ENCODE measurements at regions not wholly inside any gene's neighbourhood (a gene's known extent, or its start where the extent isn't known, plus 50 kb on each side); places are given as distances from the start of the nearest gene placed in this dataset.

- ATAC-seq (ENCODE audit: insufficient read depth, low FRiP score), result no peak
Measured at GRCh38 chr4:159414305-159414704, 311.4 kb downstream of the RAPGEF2 start.

GRCh38 chr4:159416073-159416472 lies 313.2 kb downstream of the RAPGEF2 start:
- no peak overlapping the region for H3K4me3 ChIP-seq
- no peaks in the 10 kb centered on the region for H3K27me3 ChIP-seq (ENCODE audit: control insufficient read depth in 3 of 3, insufficient read depth in 3 of 3, low read length in 2 of 3)
- no peak overlapping the region for H3K27ac ChIP-seq (ENCODE audit: low read depth in 1 of 2, low read length in 1 of 2)
- ATAC-seq (ENCODE audit: insufficient read depth, low FRiP score) (no peak), DNase-seq (no peak)
- 73 to 80% methylated on average over 2 of the region's 2 CpGs for WGBS, 2 donors
- no peaks in the 10 kb centered on the region for H3K4me1 ChIP-seq (ENCODE audit: control insufficient read depth in 5 of 5, insufficient read depth in 5 of 5, low read length in 5 of 5)
- no peak for TF ChIP-seq CTCF (IDR thresholded peaks at IDR 0.05; ENCODE audit: control extremely low read depth, extremely low read depth)
- peaks cover 0 to 20% (median 2%) of the 10 kb centered on the region in 4 donors for H3K9me3 ChIP-seq (ENCODE audit: control insufficient read depth in 4 of 4, insufficient read depth in 3 of 4, low read length in 3 of 4)
- H3K36me3 ChIP-seq (ENCODE audit: control insufficient read depth in 4 of 4, insufficient read depth in 4 of 4, low read length in 4 of 4), result no peaks in the 10 kb centered on the region
- H3K9ac ChIP-seq (ENCODE audit: insufficient read depth in 1 of 2, low read length in 2 of 2), result no peak overlapping the region

More at GRCh38 chr4:159414305-159414704, 311.4 kb downstream of the RAPGEF2 start:
- no peak overlapping the region for H3K4me3 ChIP-seq
- 82 to 90% methylated on average over 4 of the region's 4 CpGs for WGBS, 2 donors
- H3K27me3 ChIP-seq (ENCODE audit: control insufficient read depth in 3 of 3, insufficient read depth in 3 of 3, low read length in 2 of 3), result no peaks in the 10 kb centered on the region
- H3K9ac ChIP-seq (ENCODE audit: insufficient read depth in 1 of 2, low read length in 2 of 2), result no peak overlapping the region
- no peak for TF ChIP-seq CTCF (IDR thresholded peaks at IDR 0.05; ENCODE audit: control extremely low read depth, extremely low read depth)
- no peak overlapping the region for H3K27ac ChIP-seq (ENCODE audit: low read depth in 1 of 2, low read length in 1 of 2)
- peaks cover 0 to 9% (median 0%) of the 10 kb centered on the region in 4 donors for H3K9me3 ChIP-seq (ENCODE audit: control insufficient read depth in 4 of 4, insufficient read depth in 3 of 4, low read length in 3 of 4)
- no peak for DNase-seq
- H3K4me1 ChIP-seq (ENCODE audit: control insufficient read depth in 5 of 5, insufficient read depth in 5 of 5, low read length in 5 of 5), result no peaks in the 10 kb centered on the region
- no peaks in the 10 kb centered on the region for H3K36me3 ChIP-seq (ENCODE audit: control insufficient read depth in 4 of 4, insufficient read depth in 4 of 4, low read length in 4 of 4)

- Histone ChIP-seq H3K9me3 (ENCODE audit: control insufficient read depth in 4 of 4, insufficient read depth in 3 of 4, low read length in 3 of 4) (peaks cover 0 to 20% (median 2%) of the 10 kb centered on the region in 4 donors), H3K9ac (ENCODE audit: insufficient read depth in 1 of 2, low read length in 2 of 2) (no peak overlapping the region), H3K4me3 (no peak overlapping the region), H3K27ac (ENCODE audit: low read depth in 1 of 2, low read length in 1 of 2) (no peak overlapping the region), H3K4me1 (ENCODE audit: control insufficient read depth in 5 of 5, insufficient read depth in 5 of 5, low read length in 5 of 5) (no peaks in the 10 kb centered on the region), H3K36me3 (ENCODE audit: control insufficient read depth in 4 of 4, insufficient read depth in 4 of 4, low read length in 4 of 4) (no peaks in the 10 kb centered on the region), H3K27me3 (ENCODE audit: control insufficient read depth in 3 of 3, insufficient read depth in 3 of 3, low read length in 2 of 3) (no peaks in the 10 kb centered on the region)
- ATAC-seq (ENCODE audit: insufficient read depth, low FRiP score) (no peak), DNase-seq (no peak)
- 76 to 84% methylated on average over 3 of the region's 3 CpGs for WGBS, 2 donors
- no peak for TF ChIP-seq CTCF (IDR thresholded peaks at IDR 0.05; ENCODE audit: control extremely low read depth, extremely low read depth)
Measured at GRCh38 chr4:159416996-159417395, 314.1 kb downstream of the RAPGEF2 start.

Measured in lung (tissue), 11 donors.